ENCODE measurements at regions not wholly inside any gene's neighbourhood (a gene's known extent, or its start where the extent isn't known, plus 50 kb on each side); places are given as distances from the start of the nearest gene placed in this dataset.

DNA sequence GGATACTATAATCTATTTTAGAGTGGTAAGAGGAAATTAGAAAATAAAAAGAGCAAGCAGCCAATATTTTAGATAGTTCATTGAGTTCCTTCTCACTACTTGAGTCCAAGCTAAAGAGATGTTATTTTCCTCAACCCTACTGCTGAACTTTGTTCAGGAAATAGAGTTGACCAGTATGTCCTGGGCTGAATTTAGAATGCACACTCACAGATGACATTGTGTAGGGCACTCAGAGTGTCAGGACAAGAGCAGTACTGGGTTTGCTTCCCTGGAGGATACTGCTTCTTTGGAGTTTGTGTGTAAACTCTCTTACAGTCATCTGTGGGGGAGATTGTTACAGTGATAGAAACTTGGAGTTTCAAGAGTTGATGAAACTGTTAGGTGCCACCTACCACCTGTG, 80.0 kb upstream of the AGBL1 start:
- no peaks in the 10 kb centered on the region for H3K36me3 ChIP-seq (ENCODE audit: control insufficient read depth in 2 of 2, extremely low read depth in 1 of 2, insufficient read depth in 2 of 2, low read length in 2 of 2)
- peaks cover 4% of the 10 kb centered on the region for H3K9me3 ChIP-seq (replicated peaks; ENCODE audit: control insufficient read depth, insufficient read depth, low read length)
- no peak overlapping the region for H3K4me2 ChIP-seq (ENCODE audit: insufficient read depth, low read length)
- H3K79me2 ChIP-seq (ENCODE audit: control insufficient read depth, insufficient read depth, low read length) = no peaks in the 10 kb centered on the region
- dilution Hi-C loops (cut with MboI; ENCODE audit: extremely low pct_ligation_motif_present, low sequenced_read_pairs) (no loop called here), intact Hi-C loops (cut with micrococcal nuclease) (no loop called here)
- no peaks in the 10 kb centered on the region for H4K20me1 ChIP-seq (replicated peaks; ENCODE audit: control insufficient read depth, extremely low read depth, insufficient read depth, low read length)
- no peaks in the 10 kb centered on the region for H3K27me3 ChIP-seq (ENCODE audit: control insufficient read depth in 2 of 2, insufficient read depth in 2 of 2, low read length in 2 of 2)
- H3K4me1 ChIP-seq (ENCODE audit: control insufficient read depth, extremely low read depth, insufficient read depth, low read length) = no peaks in the 10 kb centered on the region
- no peak overlapping the region for H3K9ac ChIP-seq (replicated peaks; ENCODE audit: extremely low read depth, insufficient read depth, low read length)
- no peak for FAIRE-seq
- no TSS peak for BruUV-seq (replicated peaks)
- H3K27ac ChIP-seq (ENCODE audit: insufficient read depth, low read depth, low read length) = no peak overlapping the region
- no peak overlapping the region for H3K4me3 ChIP-seq (replicated peaks in 1 of 3; ENCODE audit: insufficient read depth in 1 of 3, low read depth in 1 of 3, low read length in 3 of 3)
- ChIA-PET POLR2A (no interaction called here), CTCF (no interaction called here)
- TF ChIP-seq MYC (IDR thresholded peaks at IDR 0.05; ENCODE audit: low read depth, low read length) = no peak
- no peak for TF ChIP-seq GATA2 (IDR thresholded peaks at IDR 0.05; ENCODE audit: insufficient read depth, insufficient read length, low read depth, low read length)
- TF ChIP-seq MAX (IDR thresholded peaks at IDR 0.05; ENCODE audit: insufficient read depth, insufficient read length) = no peak
- no peak for TF ChIP-seq JUN (IDR thresholded peaks at IDR 0.05; ENCODE audit: borderline replicate concordance, insufficient read depth, insufficient read length, low read depth)
- TF ChIP-seq CTCF (IDR thresholded peaks at IDR 0.05; ENCODE audit: extremely low read depth in 1 of 2, insufficient read depth in 1 of 2, low read depth in 1 of 2, low read length in 2 of 2) = no peak
- TF ChIP-seq EZH2 (IDR thresholded peaks at IDR 0.05; ENCODE audit: borderline replicate concordance, low read depth, low read length, severe bottlenecking) = no peak
- no peak for TF ChIP-seq POLR2AphosphoS5 (IDR thresholded peaks at IDR 0.05; ENCODE audit: insufficient read depth, low read depth, low read length)
- no peak overlapping the region for H2AFZ ChIP-seq (ENCODE audit: low read depth, low read length)
- no peaks in the 10 kb centered on the region for H3K9me1 ChIP-seq (replicated peaks; ENCODE audit: control insufficient read depth, extremely low read depth, insufficient read depth, low read length)
- DNase-seq (ENCODE audit: low read depth, low spot score) = no peak

Measured in endothelial cell of umbilical vein (primary cell).